ENCODE measurements at regions not wholly inside any gene's neighbourhood (a gene's known extent, or its start where the extent isn't known, plus 50 kb on each side); places are given as distances from the start of the nearest gene placed in this dataset.

DNA sequence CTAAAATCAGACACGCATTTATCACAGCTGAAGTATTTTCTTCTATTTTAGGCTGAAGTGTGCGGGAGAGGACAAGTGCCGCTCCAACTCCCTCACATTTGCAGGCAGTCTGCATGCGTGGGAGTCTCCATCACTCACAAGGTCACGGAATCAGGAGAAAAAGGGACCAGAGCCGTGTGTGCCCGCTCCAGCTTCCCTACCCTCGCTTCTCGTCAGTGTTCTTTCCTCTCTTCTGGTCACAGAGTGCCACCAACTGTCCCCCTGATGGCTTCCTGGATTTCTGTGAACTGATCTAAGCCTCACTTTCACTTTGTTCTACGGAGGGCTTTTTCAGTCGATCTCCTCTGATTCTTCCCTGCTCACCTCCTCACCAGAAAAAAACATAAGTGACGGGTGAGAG, 407.4 kb upstream of the AADAT start:
- no peak overlapping the region for H3K27ac ChIP-seq
- 3 to 9% methylated on average over 12 of the region's 12 CpGs for WGBS, 2 donors
- no peak for TF ChIP-seq POLR2A (IDR thresholded peaks at IDR 0.05)
- TF ChIP-seq, protein P1, sequence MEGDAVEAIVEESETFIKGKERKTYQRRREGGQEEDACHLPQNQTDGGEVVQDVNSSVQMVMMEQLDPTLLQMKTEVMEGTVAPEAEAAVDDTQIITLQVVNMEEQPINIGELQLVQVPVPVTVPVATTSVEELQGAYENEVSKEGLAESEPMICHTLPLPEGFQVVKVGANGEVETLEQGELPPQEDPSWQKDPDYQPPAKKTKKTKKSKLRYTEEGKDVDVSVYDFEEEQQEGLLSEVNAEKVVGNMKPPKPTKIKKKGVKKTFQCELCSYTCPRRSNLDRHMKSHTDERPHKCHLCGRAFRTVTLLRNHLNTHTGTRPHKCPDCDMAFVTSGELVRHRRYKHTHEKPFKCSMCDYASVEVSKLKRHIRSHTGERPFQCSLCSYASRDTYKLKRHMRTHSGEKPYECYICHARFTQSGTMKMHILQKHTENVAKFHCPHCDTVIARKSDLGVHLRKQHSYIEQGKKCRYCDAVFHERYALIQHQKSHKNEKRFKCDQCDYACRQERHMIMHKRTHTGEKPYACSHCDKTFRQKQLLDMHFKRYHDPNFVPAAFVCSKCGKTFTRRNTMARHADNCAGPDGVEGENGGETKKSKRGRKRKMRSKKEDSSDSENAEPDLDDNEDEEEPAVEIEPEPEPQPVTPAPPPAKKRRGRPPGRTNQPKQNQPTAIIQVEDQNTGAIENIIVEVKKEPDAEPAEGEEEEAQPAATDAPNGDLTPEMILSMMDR (IDR thresholded peaks at IDR 0.05): no peak
- no peaks in the 10 kb centered on the region for H3K4me1 ChIP-seq
- H3K36me3 ChIP-seq (ENCODE audit: low read depth, missing control alignments): no peaks in the 10 kb centered on the region
- DNase-seq: peak; percentile 80
- intact Hi-C loops (cut with DNase I; ENCODE audit: low total_unique reads): no loop called here
- peak overlapping the region in 1 of 2 donors; percentile 11 for H3K4me3 ChIP-seq
- no peaks in the 10 kb centered on the region for H3K9me3 ChIP-seq
- H3K27me3 ChIP-seq: no peaks in the 10 kb centered on the region

DNA sequence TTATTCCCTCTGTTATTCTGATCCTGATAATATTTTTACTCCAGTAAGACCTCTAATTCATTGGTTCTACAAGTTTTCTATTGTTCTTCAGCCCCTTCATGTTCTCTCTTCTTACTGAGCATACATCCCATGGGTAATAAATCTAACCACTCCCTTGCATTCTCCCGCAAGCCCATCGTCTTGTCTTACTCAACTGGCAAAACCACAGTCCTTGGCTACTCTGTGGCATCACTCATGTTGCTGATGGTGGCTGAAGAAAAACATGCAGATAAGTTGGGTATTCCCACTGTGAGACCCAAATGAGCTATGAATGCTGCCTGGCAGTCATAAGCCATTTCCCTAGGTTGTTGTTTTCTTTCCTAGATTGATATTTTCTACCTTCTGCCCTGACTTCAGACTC, 402.2 kb upstream of the AADAT start:
- Histone ChIP-seq H3K4me3 (no peak overlapping the region), H3K36me3 (ENCODE audit: low read depth, missing control alignments) (no peaks in the 10 kb centered on the region), H3K9me3 (no peaks in the 10 kb centered on the region), H3K4me1 (no peaks in the 10 kb centered on the region), H3K27me3 (no peaks in the 10 kb centered on the region), H3K27ac (no peak overlapping the region)
- no peak for DNase-seq
- intact Hi-C loops (cut with DNase I; ENCODE audit: low total_unique reads): no loop called here
- 47 to 48% methylated on average over 2 of the region's 2 CpGs for WGBS, 2 donors
- TF ChIP-seq, protein P1 (IDR thresholded peaks at IDR 0.05): no peak
- TF ChIP-seq POLR2A (IDR thresholded peaks at IDR 0.05): no peak

DNA sequence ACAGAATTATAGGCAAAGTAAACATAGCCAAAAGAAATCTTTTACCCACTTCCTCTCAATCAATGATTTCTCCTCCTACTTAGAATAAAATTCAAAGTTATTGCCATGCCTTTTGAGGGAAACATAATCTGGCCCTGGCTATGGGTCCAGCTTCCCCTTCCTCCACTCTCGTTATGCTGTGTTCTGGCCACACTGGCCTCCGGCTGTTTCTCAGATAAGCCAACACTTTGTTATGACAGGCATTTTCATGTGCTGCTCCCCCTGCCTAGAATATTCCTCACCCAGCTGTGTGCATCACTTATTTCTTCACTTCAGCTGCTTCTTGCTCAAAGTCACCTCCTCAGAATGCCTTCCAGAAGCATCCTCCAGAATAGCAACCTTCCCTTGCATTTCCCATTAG, 386.6 kb upstream of the AADAT start:
- intact Hi-C loops (cut with DNase I; ENCODE audit: low total_unique reads): no loop called here
- Histone ChIP-seq H3K9me3 (no peaks in the 10 kb centered on the region), H3K36me3 (ENCODE audit: low read depth, missing control alignments) (no peaks in the 10 kb centered on the region), H3K27ac (no peak overlapping the region), H3K4me3 (no peak overlapping the region), H3K27me3 (no peaks in the 10 kb centered on the region), H3K4me1 (no peaks in the 10 kb centered on the region)
- no peak for DNase-seq
- WGBS, 2 donors: 35 to 41% methylated on average over 2 of the region's 2 CpGs
- TF ChIP-seq, protein P1 (IDR thresholded peaks at IDR 0.05): no peak
- no peak for TF ChIP-seq POLR2A (IDR thresholded peaks at IDR 0.05)

DNA sequence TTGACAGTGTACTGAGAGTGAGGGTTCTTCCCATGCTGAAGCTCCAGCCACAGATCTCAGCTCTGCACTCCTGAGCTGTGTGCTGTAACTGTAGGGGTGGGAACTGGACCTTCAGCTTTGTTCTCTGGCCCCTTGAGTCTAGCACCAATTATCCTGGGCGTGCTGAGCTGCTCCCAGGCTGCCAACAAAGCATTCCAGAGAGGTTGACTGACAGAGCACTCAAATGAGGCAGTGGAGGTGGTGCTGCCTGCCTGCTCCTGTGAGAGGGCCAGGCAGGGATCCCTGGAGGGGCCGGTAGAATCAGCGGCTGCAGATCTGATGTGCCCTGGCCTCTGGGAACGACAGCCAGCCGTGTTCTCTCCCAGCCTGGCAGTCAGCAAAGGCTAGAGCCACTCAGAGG, 375.7 kb upstream of the AADAT start:
- H3K27me3 ChIP-seq: no peaks in the 10 kb centered on the region
- WGBS, 2 donors: 52 to 84% methylated on average over 5 of the region's 5 CpGs
- H3K27ac ChIP-seq: no peak overlapping the region
- no peaks in the 10 kb centered on the region for H3K4me1 ChIP-seq
- H3K9me3 ChIP-seq: no peaks in the 10 kb centered on the region
- TF ChIP-seq, protein P1 (IDR thresholded peaks at IDR 0.05): no peak
- no peak for TF ChIP-seq POLR2A (IDR thresholded peaks at IDR 0.05)
- no peak overlapping the region for H3K4me3 ChIP-seq
- intact Hi-C loops (cut with DNase I; ENCODE audit: low total_unique reads): no loop called here
- DNase-seq: no peak
- no peaks in the 10 kb centered on the region for H3K36me3 ChIP-seq (ENCODE audit: low read depth, missing control alignments)

DNA sequence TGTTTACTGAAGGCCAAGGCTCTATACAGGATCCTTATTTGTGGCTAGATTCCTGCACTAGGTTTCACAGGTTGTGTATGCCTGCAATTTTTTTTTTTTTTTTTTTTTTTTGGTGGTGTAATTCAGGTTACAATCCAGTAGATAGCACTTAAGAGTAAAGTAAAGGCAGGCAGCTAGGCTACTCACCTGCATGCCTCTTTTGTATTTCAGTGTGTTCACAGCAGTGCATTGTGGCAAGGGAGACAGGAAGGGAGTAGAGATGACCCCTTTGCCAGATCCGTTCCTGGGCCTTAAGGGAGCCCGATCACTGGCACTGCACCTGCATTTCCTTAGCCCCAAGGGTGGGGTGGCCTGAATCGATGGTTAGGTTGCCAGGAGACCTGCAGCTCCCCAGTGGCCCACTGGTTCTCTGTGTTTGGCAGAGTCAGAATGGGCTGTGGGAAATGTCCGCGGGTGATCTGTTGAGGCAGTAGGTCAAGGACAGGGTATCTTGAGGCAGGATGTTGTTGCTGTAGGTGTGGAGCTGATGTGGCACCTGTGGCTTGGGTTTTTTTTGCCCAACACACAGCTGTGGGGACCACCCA, 374.9 kb upstream of the AADAT start:
- no peak overlapping the region for H3K27ac ChIP-seq
- H3K9me3 ChIP-seq: no peaks in the 10 kb centered on the region
- H3K4me1 ChIP-seq: no peaks in the 10 kb centered on the region
- no peaks in the 10 kb centered on the region for H3K27me3 ChIP-seq
- TF ChIP-seq, protein P1 (IDR thresholded peaks at IDR 0.05): no peak
- TF ChIP-seq POLR2A (IDR thresholded peaks at IDR 0.05): no peak
- H3K4me3 ChIP-seq: no peak overlapping the region
- H3K36me3 ChIP-seq (ENCODE audit: low read depth, missing control alignments): no peaks in the 10 kb centered on the region
- intact Hi-C loops (cut with DNase I; ENCODE audit: low total_unique reads): no loop called here
- DNase-seq: no peak
- WGBS, 2 donors: 70 to 87% methylated on average over 5 of the region's 5 CpGs

All from testis (tissue), 2 donors.